Suprapubic skin (tissue), 4 donors: ENCODE measurements at regions not wholly inside any gene's neighbourhood (a gene's known extent, or its start where the extent isn't known, plus 50 kb on each side); places are given as distances from the start of the nearest gene placed in this dataset.

ENCODE experiments used
- DNase-seq, 2 donors: peaks; one replicate each; pipeline ENCODE4 v3.0.0-alpha.2; 2019; ENCODE audit warnings: low spot score in 2 of 2
- H3K27ac ChIP-seq: fragments of 200-600 bp; sonication (generic); one replicate; pipeline ENCODE4 v1.5.1; 2019
- H3K27me3 ChIP-seq: fragments of 200-600 bp; sonication (generic); one replicate; pipeline ENCODE4 v1.5.1; 2019
- H3K36me3 ChIP-seq: fragments of 200-600 bp; sonication (generic); one replicate; pipeline ENCODE4 v1.5.1; 2019
- H3K4me1 ChIP-seq: fragments of 200-600 bp; sonication (generic); one replicate; pipeline ENCODE4 v1.5.1; 2019
- H3K4me3 ChIP-seq: fragments of 200-600 bp; sonication (generic); one replicate; pipeline ENCODE4 v1.5.1; 2019; ENCODE audit warnings: mild to moderate bottlenecking
- H3K9me3 ChIP-seq: fragments of 200-600 bp; sonication (generic); one replicate; pipeline ENCODE4 v1.5.1; 2019
- CTCF ChIP-seq, 2 donors: fragments of 200-600 bp in 1 of 2; fragments of 450-650 bp in 1 of 2; sonication (generic) in 1 of 2; IDR thresholded peaks; one replicate each; pipeline ENCODE4 v1.5.1; 2016 to 2019; ENCODE audit warnings: antibody characterized with exemption in 2 of 2, mild to moderate bottlenecking in 1 of 2, moderate library complexity in 1 of 2
- EP300 ChIP-seq: sonication (generic); formaldehyde crosslinking; IDR thresholded peaks from one replicate; pipeline ENCODE4 v1.6.1; 2017; ENCODE audit warnings: antibody characterized with exemption
- POLR2A ChIP-seq, 2 donors: fragments of 450-650 bp; IDR thresholded peaks; one replicate each; pipeline ENCODE4 v1.6.1; 2017; ENCODE audit warnings: antibody characterized with exemption in 2 of 2, mild to moderate bottlenecking in 2 of 2, moderate library complexity in 2 of 2
- POLR2AphosphoS5 ChIP-seq, 3 donors: sonication (generic); formaldehyde crosslinking; IDR thresholded peaks; one replicate each; pipeline ENCODE4 v1.6.1; 2017; ENCODE audit warnings: antibody characterized with exemption in 3 of 3
- WGBS: methylation state at CpG from one replicate; pipeline ENCODE4 v1.1.5; 2018; 5-methylcytosine and 5-hydroxymethylcytosine counted together

GRCh38 chr1:177354247-177354646 is 183.5 kb downstream of the BRINP2 start:
- no peak for DNase-seq
- H3K27ac ChIP-seq, result no peak overlapping the region
- H3K4me3 ChIP-seq, result no peak overlapping the region
- TF ChIP-seq POLR2AphosphoS5 (IDR thresholded peaks at IDR 0.05), result no peak
- TF ChIP-seq POLR2A (IDR thresholded peaks at IDR 0.05), result no peak
- no peak for TF ChIP-seq EP300
- TF ChIP-seq CTCF (IDR thresholded peaks at IDR 0.05), result no peak
- peaks cover 3% of the 10 kb centered on the region for H3K27me3 ChIP-seq
- H3K36me3 ChIP-seq, result no peaks in the 10 kb centered on the region
- H3K9me3 ChIP-seq, result no peaks in the 10 kb centered on the region
- WGBS, result 66% methylated on average over 3 of the region's 3 CpGs
- H3K4me1 ChIP-seq, result no peaks in the 10 kb centered on the region

GRCh38 chr1:177351361-177352108 is 180.8 kb downstream of the BRINP2 start:
- H3K36me3 ChIP-seq, result no peaks in the 10 kb centered on the region
- 73% methylated on average over 6 of the region's 6 CpGs for WGBS
- H3K27me3 ChIP-seq, result peaks cover 3% of the 10 kb centered on the region
- H3K27ac ChIP-seq, result no peak overlapping the region
- no peaks in the 10 kb centered on the region for H3K4me1 ChIP-seq
- no peaks in the 10 kb centered on the region for H3K9me3 ChIP-seq
- DNase-seq, result no peak
- H3K4me3 ChIP-seq, result no peak overlapping the region
- TF ChIP-seq CTCF (IDR thresholded peaks at IDR 0.05) (no peak), POLR2A (IDR thresholded peaks at IDR 0.05) (no peak), POLR2AphosphoS5 (IDR thresholded peaks at IDR 0.05) (no peak), EP300 (no peak)

DNA sequence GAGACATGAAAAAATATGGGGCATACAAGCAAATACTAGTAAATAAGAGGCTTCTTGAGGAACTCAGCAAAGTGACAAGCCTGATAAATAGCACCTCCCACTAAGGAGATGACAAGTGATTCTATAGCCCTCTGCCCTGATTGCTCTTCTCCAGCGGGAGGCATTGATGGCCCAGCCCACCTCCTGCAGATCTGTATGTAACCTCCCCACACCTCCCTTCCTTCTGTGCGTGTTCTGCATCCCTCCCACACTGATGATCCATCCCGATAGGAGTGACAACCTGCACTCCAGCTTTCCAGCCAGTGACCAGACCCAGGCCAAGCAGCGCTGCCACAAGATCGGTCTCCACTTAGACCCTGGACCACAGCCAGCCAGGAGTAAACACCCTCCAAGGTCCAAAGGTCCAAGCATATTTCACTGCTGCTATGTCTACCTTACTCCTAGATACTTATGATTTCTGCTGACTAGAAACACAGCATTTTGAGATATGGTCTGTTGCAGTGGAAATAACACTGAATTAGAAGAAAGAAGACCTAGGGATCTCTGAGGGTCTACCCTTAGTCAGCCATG is 176.1 kb downstream of the BRINP2 start:
- H3K36me3 ChIP-seq, result no peaks in the 10 kb centered on the region
- H3K4me3 ChIP-seq, result no peak overlapping the region
- no peak for DNase-seq
- H3K27me3 ChIP-seq, result peaks cover 4% of the 10 kb centered on the region
- 85% methylated on average over 5 of the region's 5 CpGs for WGBS
- H3K4me1 ChIP-seq, result no peaks in the 10 kb centered on the region
- no peaks in the 10 kb centered on the region for H3K9me3 ChIP-seq
- TF ChIP-seq POLR2A (IDR thresholded peaks at IDR 0.05), result no peak
- no peak for TF ChIP-seq POLR2AphosphoS5 (IDR thresholded peaks at IDR 0.05)
- TF ChIP-seq CTCF (IDR thresholded peaks at IDR 0.05), result no peak
- no peak for TF ChIP-seq EP300
- no peak overlapping the region for H3K27ac ChIP-seq

DNA sequence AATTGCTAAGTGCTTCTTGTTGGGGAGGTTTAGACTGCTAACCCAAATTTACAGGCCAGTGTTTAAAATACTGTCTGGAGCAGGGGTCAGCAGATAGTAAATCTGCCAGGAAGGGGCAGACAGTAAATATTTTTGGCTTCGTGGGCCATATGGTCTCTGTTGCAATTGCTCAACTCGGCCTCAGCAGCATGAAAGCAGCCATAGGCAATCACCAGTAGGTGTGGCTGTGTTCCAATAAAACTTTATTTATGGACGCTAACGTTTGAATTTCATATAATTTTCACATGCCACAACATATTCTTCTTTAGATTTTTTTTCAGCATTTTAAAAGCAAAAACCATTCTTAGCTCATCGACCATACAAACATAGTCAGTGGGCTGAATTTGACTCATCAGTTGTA is 172.7 kb downstream of the BRINP2 start:
- Histone ChIP-seq H3K36me3 (no peaks in the 10 kb centered on the region), H3K27ac (no peak overlapping the region), H3K4me3 (no peak overlapping the region), H3K9me3 (no peaks in the 10 kb centered on the region), H3K27me3 (peaks cover 17% of the 10 kb centered on the region), H3K4me1 (no peaks in the 10 kb centered on the region)
- TF ChIP-seq POLR2AphosphoS5 (IDR thresholded peaks at IDR 0.05) (no peak), POLR2A (IDR thresholded peaks at IDR 0.05) (no peak), CTCF (IDR thresholded peaks at IDR 0.05) (no peak), EP300 (no peak)
- no peak for DNase-seq
- whole genome bisulfite sequencing, result 58% methylated on average over 5 of the region's 5 CpGs

- no peaks in the 10 kb centered on the region for H3K36me3 ChIP-seq
- DNase-seq, result no peak
- no peak overlapping the region for H3K27ac ChIP-seq
- H3K27me3 ChIP-seq, result peaks cover 17% of the 10 kb centered on the region
- H3K4me1 ChIP-seq, result no peaks in the 10 kb centered on the region
- H3K4me3 ChIP-seq, result no peak overlapping the region
- 50% methylated on average over 4 of the region's 4 CpGs for WGBS
- no peak for TF ChIP-seq POLR2A (IDR thresholded peaks at IDR 0.05)
- TF ChIP-seq POLR2AphosphoS5 (IDR thresholded peaks at IDR 0.05), result no peak
- TF ChIP-seq EP300, result no peak
- no peak for TF ChIP-seq CTCF (IDR thresholded peaks at IDR 0.05)
- no peaks in the 10 kb centered on the region for H3K9me3 ChIP-seq
Observed at GRCh38 chr1:177341773-177342172, 171.0 kb downstream of the BRINP2 start.
